Medulla oblongata (tissue), 1 donor: ENCODE measurements at regions not wholly inside any gene's neighbourhood (a gene's known extent, or its start where the extent isn't known, plus 50 kb on each side); places are given as distances from the start of the nearest gene placed in this dataset.

Experiments used
- DNase-seq: peaks from one replicate; pipeline ENCODE4 v3.0.0-alpha.2; 2015; ENCODE audit errors: extremely low spot score

DNA sequence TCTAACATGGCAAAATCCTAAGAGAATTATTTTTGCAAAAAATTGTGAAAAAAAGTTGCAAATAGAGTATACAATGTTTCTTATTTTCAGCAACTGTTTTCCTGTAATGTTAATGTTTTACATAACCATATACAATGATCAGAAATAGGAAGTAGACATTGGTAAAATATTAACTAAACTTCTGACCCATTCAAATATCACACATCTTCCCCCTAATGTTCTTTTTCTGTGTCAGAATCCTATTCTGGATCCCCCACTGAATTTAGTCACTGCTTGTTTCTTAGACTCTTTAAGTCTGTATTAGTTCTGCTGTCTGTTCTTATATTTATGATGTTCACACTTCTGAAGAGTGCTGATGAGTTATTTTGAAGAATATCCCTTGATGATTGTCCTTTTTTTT, 62.0 kb downstream of the HFE start:
- DNase-seq = no peak

DNA sequence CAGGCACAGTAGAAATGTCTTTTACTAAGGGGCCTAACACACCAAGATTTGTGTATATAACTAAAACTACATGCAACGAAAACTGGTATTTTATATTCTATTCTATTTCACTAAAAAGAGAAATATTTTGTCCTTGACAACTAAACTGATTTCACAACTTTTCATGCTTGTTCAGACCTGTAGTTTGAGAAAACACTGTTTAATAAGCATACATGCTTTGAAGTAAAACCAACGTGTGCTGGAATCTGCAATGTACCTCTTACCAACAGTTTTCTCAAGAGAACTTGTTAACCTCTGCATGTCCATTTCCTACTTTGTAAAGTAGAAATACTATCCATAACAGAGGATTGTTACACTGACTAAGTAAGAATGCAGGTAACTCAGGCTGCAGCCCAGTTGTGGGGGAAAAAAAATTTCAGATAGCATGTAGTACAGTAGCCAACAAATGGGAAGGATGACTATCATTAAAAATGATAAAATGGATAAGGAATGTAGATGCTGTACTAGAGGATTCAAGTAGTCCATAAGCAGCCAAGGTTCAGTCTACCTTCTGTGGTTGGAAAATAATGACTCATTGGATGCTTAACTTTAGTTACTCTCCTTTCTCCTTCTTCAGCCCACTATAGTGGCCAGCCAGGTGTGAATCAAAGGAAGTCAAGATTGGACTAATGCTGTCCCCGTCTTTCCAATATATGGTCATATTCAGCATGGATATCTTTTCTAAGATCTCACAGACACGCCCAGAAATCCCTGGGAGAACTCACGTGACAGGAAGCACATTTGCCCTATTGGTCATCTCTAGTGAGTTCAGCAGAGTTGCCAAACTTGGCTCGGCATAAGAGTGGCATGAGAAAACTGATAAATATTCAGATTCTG, 65.2 kb downstream of the HFE start:
- no peak for DNase-seq

DNA sequence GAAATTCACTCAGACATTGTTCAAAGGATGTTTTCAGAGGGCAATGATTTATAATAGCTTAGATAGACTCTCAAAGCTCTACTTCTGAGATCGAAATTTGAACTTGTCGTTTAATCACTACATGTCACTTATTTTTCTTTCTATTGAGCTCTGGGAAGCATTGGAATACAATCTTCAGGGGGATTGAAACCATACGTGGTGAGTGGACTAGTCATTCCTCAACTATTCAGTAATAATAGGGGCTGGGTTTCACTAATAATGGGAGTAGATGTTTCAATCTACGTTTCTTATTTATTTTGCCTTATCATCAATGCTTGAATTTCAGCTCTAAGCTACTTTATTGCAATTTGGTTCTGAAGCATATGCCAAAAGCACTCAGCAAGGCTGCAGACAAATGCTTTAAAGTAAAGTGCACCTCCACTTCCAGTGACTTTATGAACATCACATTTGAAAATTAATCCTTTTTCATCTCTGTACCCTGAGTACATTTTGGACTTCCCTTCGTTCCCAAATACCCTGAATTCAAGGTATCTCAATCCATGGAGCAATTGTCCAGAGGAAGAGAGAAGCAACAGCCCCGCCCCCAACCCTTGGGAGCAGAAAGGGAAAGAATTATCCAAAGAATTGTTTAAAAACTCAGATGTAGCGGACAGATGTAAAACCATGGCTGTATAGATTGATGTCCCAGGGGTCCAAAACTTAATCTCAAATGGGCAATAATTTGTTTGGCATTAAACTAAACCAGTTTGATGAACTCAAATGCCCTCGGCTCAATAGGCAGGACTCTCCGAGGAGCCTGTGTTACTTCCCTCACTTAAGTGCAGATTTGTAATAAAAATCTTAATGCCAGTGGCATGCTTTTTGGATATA, 68.1 kb downstream of the HFE start:
- peak; percentile 71 for DNase-seq

DNA sequence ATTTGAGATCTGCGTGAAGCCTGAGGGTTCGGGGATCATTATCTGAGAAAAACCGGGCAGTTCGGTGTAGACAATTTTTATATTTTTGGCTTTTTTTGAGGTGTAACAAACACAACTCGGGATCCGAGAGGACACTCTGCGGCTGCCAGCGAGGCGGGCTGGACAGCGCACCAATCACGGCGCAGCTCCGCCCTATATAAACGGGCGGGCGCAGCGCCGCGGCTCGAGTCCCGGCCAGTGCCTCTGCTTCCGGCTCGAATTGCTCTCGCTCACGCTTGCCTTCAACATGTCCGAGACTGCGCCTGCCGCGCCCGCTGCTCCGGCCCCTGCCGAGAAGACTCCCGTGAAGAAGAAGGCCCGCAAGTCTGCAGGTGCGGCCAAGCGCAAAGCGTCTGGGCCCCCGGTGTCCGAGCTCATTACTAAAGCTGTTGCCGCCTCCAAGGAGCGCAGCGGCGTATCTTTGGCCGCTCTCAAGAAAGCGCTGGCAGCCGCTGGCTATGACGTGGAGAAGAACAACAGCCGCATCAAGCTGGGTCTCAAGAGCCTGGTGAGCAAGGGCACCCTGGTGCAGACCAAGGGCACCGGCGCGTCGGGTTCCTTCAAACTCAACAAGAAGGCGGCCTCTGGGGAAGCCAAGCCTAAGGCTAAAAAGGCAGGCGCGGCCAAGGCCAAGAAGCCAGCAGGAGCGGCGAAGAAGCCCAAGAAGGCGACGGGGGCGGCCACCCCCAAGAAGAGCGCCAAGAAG, 69.0 kb downstream of the HFE start:
- DNase-seq = peak; percentile 95

DNA sequence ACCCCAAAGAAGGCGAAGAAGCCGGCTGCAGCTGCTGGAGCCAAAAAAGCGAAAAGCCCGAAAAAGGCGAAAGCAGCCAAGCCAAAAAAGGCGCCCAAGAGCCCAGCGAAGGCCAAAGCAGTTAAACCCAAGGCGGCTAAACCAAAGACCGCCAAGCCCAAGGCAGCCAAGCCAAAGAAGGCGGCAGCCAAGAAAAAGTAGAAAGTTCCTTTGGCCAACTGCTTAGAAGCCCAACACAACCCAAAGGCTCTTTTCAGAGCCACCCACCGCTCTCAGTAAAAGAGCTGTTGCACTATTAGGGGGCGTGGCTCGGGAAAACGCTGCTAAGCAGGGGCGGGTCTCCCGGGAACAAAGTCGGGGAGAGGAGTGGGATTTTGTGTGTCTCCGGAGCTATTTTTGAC, 69.6 kb downstream of the HFE start:
- DNase-seq = no peak

DNA sequence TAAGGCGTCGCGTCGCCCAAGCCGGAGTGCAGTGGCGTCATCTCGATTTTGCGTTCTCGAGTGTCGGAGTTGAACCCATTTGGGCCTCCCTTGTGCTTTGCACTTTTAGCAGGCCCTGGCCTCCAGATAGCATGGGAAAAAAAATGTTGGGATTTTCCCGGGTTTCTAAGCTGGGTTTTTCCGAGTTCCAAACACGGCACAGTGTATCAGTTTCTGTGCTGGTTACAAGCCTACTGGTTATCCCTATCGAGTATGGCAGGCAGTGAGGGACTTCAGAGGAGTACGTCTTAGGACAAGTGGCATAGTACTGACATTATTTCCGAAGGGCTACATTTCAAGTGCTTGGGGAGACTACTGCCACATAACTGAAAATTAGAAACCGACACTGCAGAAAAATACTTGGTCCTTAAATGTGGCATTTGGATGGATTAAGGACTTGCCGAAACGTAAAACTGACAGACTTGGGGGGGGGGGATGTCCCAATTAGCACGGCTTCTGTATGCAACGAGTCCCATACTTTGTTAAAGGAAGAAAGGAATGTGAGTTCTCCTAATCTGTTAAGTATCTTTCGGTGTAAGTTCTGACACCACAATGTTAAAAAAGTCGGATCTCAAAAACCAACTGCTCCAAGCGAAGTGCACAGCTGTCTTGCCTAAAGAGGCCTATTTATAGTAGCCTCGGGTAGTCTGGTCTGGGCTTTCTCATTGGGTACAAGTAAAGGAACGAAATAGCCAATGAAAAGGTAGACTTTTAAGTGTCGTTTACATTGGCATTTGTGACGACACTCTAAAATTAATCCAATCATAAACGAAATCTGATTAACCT, 70.2 kb downstream of the HFE start:
- peak; percentile 65 for DNase-seq

DNA sequence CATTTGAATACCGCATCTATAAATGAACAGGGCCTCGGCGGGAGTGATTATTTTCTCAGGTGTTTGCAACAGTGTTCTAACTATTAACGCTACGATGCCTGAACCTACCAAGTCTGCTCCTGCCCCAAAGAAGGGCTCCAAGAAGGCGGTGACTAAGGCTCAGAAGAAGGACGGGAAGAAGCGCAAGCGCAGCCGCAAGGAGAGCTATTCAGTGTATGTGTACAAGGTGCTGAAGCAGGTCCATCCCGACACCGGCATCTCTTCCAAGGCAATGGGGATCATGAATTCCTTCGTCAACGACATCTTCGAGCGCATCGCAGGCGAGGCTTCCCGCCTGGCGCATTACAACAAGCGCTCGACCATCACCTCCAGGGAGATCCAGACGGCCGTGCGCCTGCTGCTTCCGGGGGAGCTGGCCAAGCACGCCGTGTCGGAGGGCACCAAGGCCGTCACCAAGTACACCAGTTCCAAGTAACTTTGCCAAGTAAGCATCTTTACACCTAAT, 70.9 kb downstream of the HFE start:
- DNase-seq = peak; percentile 99

DNA sequence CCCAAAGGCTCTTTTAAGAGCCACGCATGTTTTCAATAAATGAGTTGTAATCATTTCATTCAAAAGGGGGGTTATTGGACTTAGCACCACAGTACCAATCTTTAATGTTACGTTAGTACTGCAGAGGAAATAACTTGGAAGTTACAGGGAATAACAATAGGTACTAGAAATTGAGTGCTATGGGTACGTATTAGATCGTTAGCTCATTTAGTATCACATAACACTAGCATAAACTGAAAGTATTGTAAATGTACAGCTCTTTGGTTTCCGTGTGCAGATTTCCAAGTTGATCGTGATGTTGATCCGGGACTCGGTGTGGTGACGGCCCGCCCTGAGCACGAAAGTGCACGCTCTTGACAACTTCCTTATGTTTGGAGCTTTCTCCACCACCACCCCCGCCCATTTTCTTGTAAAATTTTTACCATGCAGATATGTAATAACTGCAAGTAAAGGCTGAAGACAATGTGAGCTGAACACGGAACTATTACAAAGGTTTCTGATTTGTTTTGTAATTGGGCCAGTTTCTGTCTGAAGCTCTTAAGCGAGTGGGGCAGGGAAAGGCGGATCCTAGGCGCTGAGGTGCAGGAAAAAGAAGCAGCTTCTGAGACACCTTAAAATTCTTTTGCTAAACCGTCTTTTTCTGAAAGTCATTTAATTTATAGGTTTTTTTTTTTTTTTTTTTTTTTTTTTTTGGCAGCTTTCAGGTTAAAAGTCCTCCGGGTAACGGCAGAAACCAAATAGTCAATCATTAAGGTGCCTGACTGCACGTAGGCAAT, 71.5 kb downstream of the HFE start:
- DNase-seq = peak; percentile 66

DNA sequence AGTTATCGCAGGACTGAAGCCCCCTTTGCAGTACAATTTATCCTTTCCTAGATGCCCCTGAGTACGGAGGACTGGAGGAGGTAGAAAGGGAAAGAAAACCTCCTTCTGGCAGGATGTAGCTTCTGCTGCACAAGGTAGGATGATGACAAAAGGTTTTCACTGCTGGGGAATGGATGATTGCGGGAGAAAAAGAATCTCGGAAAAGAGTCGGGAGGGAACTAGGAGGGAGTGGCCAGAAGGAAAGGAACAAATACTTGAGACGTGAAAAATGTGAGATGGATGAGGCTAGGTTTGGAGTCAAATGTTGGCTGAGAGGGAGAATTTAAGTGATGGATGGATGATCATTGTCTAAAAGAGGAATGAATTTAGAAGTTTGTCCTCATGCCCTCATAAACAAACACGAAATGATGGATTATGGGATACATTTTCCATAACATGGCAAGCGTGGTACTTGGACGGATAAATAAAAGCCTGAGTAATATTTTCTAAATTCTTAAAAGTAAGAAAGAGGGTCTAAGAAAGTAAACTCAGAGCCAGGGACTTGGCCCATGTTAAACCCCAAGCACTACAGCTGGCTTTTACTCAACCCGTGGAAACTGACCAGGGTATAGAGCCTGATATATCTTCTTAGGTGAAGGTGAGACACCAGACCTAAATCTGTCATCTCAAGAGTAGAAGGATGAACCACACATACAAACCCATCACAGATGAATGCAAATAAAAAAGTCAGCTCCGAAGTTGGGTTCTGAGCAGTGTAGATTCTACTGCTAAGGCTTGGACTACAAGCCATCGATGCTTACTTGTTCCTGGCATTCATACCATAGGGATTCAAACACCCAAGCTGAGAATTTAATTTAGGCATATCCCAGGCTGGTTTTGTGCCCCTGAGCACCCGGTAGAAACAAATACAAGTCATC, 72.4 kb downstream of the HFE start:
- DNase-seq = peak; percentile 30

DNA sequence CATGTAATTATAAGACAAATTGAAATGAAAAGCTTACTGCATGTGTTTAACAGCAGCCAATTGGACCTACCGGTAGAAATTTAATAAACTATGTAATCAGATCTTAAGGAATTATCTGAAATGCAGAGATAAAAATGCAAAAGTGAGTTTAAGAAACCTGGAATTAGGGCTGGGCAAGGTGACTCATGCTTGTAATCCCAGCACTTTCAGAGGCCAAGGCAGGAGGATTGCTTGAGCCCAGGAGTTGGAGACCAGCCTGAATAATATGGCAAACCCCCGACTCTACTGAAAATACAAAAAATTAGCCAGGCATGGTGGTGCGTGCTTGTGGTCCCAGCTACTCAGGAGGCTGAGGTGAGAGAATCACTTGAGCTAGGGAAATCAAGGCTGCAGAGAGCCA, 74.1 kb downstream of the HFE start:
- DNase-seq = no peak

DNA sequence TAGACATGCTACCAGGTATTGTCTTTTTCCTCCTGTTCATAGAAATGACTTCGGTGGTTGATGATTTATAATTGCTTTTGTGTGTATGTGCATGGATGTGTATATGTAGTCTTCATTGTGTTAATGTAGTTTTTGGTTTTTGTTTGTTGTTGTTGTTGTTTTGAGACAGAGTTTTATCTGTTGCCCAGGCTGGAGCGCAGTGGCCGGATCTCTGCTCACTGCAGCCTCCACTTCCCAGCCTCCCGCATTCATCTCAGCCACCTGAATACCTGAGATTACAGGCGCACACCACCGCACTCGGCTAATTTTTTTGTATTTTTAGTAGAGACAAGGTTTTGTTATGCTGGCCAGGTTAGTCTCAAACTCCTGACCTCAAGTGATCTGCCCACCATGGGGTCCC, 75.2 kb downstream of the HFE start:
- no peak for DNase-seq

DNA sequence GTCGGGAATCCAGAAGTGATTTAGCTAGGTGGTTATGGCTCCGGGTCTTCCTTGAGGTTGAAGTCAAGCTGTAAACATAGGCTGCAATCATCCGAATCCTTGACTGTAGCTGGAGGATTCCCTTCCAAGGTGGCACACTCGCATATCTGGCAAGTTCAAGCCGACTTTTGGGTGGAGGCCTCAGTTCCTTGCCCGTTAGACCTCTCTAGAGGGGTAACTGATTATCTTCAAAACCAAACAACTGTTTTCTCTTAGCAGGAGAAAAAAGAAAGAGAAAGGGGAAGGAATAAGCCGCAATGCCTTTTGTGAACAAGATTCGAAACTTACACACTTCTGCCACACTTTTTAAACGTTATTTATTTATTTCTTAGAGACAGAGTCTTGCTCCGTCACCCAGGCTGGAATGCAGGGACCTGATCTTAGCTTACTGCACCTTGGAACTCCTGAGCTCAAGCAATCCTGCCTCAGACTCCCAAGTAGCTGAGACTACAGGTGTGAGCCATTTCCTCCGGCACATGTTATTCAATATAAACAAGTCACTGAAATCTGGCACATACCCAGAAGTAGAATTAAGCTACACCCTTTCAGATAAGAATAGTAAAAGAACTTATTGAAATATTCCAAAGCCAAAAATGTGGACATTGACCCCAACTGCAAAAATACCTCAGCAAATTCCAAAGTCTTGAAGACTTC, 76.3 kb downstream of the HFE start:
- no peak for DNase-seq

DNA sequence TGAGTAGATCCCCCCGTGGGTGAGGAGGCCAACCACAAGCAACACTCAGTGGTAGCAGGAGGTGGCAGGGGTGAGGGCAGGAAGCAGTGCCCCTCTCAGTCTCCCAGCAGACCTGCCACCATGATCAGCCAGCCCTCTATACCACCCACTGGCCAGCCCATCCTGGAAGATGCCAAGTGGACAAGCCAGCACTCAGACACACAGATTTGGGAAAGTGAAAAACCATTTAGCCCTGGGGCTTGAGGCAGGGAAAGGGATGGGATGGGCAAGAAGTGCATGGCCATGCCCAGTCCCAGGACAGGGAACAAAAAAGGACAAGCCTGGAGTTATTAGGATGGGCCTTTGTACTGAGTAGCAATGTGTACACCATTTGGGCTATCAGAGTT, 76.9 kb downstream of the HFE start:
- DNase-seq = no peak

DNA sequence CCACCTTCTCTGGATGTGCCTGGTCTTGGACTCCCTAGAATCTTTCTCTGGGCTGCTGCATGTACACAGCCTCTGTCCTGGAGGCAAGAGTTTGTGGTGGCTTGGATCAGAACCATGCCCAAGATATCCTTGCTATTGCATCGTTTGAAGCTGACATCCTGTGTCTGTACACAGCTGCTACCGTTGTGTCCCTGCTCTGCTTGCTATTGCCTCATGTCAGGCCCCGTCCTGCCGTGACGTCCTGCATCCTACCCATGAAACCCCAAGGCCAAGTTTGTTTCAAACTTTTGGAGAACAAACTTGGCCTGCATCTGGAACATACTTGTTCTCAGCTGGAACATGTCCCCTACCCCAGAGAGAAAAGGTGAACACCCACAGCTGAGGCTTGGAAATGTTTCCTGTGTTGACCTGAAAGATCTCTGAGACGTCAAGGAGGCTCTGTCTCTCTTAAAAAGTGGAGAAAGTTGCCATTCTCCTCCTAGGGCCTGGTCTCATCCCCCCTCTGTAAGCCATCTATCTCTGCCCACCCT, 78.1 kb downstream of the HFE start:
- DNase-seq = no peak

DNA sequence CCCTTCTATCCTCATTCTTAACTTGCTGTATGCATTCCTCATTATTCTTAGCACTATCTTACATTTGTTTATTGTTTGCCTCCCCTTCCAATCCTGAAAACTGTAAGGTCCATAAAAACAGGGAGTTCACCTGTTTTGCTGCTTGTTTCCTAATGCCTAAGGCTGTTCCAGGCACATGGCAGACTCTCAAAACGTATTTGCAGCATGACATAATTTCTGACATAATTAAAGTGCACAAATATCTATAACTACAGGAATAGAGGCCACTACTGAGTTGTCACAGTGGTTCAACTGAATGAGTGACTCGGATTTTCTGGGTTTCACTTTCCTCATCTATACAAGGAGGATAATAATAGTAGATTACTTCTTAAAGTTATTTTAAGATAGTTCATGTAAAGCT, 83.0 kb downstream of the HFE start:
- DNase-seq = no peak

DNA sequence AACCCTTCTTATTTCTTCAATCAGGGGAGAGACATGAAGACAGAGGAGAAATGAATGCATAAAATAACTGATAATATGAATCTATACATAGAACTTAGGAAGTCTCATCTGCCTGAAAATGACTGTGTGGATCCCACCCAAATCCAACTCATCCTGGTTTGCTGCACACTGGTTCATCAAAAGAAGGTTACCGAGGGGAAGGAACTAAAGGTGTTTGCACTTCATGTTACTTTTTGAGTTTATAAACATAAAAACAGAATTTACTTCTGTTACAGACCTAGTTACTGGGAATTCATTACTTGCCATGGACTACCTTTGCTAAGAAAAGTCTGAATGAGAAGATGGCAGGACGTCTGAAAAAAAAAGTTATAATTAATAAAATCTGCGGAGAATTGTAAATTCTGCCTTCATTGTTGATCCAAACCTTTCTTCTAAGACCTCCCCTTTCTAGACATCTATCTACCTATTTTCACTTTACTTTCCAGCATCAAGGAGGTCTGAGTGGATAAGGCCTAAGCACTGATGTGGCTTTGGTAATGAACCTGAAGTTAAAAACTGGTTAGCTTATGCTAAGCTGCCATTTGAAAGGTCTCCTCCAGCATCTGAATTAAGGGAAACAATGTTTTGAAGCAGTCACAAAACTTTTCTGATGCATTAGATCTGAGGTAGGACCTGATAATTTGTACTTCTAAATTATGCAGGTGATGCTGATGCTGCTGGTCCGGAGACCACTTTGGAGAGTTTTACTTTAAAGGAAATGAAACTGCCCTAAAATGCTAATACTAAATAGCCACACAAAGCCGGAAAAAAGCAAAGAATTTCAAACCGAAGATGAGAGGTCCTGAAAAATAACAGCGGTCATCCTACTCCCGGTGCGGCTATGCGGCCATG, 84.0 kb downstream of the HFE start:
- DNase-seq = no peak

DNA sequence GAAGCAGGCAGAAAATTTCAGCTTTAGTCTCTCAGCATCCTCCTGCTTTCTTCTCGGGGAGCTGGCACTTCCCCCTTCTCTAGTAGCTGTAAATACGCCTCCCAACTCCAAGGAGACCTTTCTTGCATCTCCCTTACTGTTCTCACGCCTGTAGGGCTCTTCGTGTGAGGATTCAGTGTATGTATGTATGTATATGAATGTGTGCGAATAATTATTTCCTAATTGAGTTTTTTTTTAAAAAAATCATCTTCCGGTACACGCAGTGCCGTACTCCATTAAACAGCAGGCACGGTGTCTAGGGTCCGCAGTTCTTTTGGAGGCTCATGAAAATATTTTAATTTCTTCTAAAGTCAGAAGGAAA, 85.4 kb downstream of the HFE start:
- DNase-seq = peak; percentile 67

DNA sequence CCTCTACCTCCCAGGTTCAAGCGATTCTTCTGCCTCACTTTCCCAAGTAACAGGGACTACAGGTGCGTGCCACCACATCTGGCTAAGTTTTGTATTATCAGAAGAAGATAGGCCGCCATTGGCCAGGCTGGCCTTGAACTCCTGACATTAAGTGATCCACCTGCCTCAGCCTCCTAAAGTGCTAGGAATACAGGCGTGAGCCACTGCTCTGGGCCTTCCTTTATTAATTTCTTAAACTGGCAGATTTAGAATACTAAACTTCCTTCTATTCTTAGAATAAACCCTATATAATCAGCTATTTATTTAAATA, 86.6 kb downstream of the HFE start:
- no peak for DNase-seq
